ENCODE measurements at regions not wholly inside any gene's neighbourhood (a gene's known extent, or its start where the extent isn't known, plus 50 kb on each side); places are given as distances from the start of the nearest gene placed in this dataset.
"Not testable (repeated sequence)": the region's sequence is repeated elsewhere in the genome, so short reads cannot be mapped to it uniquely, and the experiment has no call there.

- DNase-seq (ENCODE audit: low read depth), result no peak
These were observed 231.9 kb upstream of the ISX start for GRCh38 chr22:34834059-34834458.

- DNase-seq (ENCODE audit: low read depth), result not testable (repeated sequence)
These were observed 231.4 kb upstream of the ISX start for GRCh38 chr22:34834541-34834940.

GRCh38 chr22:34841331-34841771 lies 224.6 kb upstream of the ISX start:
- no peak for DNase-seq (ENCODE audit: low read depth)

- DNase-seq (ENCODE audit: low read depth), result no peak
These were observed 224.0 kb upstream of the ISX start for GRCh38 chr22:34841911-34842310.

GRCh38 chr22:34842630-34843029 lies 223.3 kb upstream of the ISX start:
- DNase-seq (ENCODE audit: low read depth), result no peak

GRCh38 chr22:34843743-34844142 lies 222.2 kb upstream of the ISX start:
- not testable (repeated sequence) for DNase-seq (ENCODE audit: low read depth)

- no peak for DNase-seq (ENCODE audit: low read depth)
These were observed 220.6 kb upstream of the ISX start for GRCh38 chr22:34845391-34845790.

GRCh38 chr22:34847072-34847471 lies 218.9 kb upstream of the ISX start:
- DNase-seq (ENCODE audit: low read depth), result no peak

GRCh38 chr22:34849965-34850364 lies 216.0 kb upstream of the ISX start:
- no peak for DNase-seq (ENCODE audit: low read depth)

GRCh38 chr22:34851918-34852662 lies 213.9 kb upstream of the ISX start:
- DNase-seq (ENCODE audit: low read depth), result no peak

GRCh38 chr22:34855471-34855870 lies 210.5 kb upstream of the ISX start:
- DNase-seq (ENCODE audit: low read depth), result no peak

GRCh38 chr22:34858066-34858465 lies 207.9 kb upstream of the ISX start:
- DNase-seq (ENCODE audit: low read depth), result no peak

- no peak for DNase-seq (ENCODE audit: low read depth)
These were observed 204.2 kb upstream of the ISX start for GRCh38 chr22:34861787-34862186.

GRCh38 chr22:34866081-34866480 lies 199.9 kb upstream of the ISX start:
- DNase-seq (ENCODE audit: low read depth), result no peak

- no peak for DNase-seq (ENCODE audit: low read depth)
These were observed 199.3 kb upstream of the ISX start for GRCh38 chr22:34866495-34867131.

GRCh38 chr22:34877506-34877905 lies 188.5 kb upstream of the ISX start:
- DNase-seq (ENCODE audit: low read depth), result no peak

GRCh38 chr22:34878171-34878570 lies 187.8 kb upstream of the ISX start:
- DNase-seq (ENCODE audit: low read depth), result no peak

- no peak for DNase-seq (ENCODE audit: low read depth)
These were observed 187.0 kb upstream of the ISX start for GRCh38 chr22:34879001-34879400.

GRCh38 chr22:34880662-34881061 lies 185.3 kb upstream of the ISX start:
- no peak for DNase-seq (ENCODE audit: low read depth)

GRCh38 chr22:34881453-34881852 lies 184.5 kb upstream of the ISX start:
- DNase-seq (ENCODE audit: low read depth), result no peak

GRCh38 chr22:34885852-34886251 lies 180.1 kb upstream of the ISX start:
- no peak for DNase-seq (ENCODE audit: low read depth)

- DNase-seq (ENCODE audit: low read depth), result no peak
These were observed 179.6 kb upstream of the ISX start for GRCh38 chr22:34886391-34886790.

- DNase-seq (ENCODE audit: low read depth), result no peak
These were observed 179.1 kb upstream of the ISX start for GRCh38 chr22:34886812-34887211.

- no peak for DNase-seq (ENCODE audit: low read depth)
These were observed 168.8 kb upstream of the ISX start for GRCh38 chr22:34897126-34897525.

All from Daoy (cell line).